ENCODE measurements at regions not wholly inside any gene's neighbourhood (a gene's known extent, or its start where the extent isn't known, plus 50 kb on each side); places are given as distances from the start of the nearest gene placed in this dataset.

DNA sequence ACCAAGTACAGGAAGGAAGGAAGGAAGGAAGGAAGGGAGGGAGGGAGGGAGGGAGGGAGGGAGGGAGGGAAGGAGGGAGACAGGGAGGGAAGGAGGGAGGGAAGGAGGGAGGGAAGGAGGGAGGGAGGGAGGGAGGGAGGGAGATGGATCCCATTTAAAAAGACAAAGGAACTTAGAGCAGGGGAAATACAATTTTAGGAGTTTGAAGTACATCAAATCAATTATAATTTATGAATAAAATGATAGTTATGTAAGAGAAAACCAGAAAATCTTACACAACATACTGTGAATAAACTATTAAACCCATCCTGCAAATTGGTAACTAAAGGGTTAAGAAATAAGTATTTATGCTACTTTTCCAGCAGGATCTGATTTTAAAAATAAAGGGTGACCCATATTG is 475.9 kb downstream of the HDGFL1 start:
- DNase-seq = no peak

DNA sequence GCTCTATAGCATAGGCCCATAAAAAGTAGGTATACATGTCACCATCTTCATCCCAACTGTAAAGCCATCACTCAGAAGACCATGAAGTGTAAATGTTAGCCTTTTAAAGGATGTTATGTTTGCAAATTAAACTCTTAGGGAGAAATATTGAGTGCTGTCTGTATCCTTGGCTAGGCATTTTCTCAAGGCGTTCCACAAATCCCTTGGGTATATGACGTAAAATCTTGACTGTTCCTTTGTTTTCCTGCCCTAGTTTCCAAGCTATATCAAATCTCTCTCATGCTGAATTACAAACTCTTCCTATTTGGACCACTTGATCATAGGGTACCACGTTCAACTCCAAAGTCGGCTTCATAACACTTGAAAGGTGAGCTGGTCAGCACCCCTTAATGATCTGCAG is 486.2 kb downstream of the HDGFL1 start:
- DNase-seq = no peak

DNA sequence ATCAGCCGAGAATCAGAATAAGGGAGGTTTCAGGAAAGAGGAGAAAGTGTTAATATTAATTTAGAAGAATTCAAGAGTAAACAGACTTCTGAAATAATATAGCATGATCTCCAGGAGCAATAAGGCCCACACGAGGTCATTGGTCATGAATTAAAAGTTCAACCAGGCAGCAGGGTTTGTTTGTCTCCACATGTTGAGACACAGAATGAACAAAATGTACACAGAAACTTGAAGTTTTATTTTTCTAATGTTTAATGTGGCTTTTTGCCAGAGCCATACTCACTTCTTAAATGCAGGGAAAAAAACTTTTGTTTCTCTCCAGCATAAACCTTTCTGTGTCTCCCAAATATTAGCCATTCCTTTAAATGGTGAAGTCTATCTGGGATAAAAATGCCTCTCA is 504.5 kb downstream of the HDGFL1 start:
- DNase-seq = no peak

DNA sequence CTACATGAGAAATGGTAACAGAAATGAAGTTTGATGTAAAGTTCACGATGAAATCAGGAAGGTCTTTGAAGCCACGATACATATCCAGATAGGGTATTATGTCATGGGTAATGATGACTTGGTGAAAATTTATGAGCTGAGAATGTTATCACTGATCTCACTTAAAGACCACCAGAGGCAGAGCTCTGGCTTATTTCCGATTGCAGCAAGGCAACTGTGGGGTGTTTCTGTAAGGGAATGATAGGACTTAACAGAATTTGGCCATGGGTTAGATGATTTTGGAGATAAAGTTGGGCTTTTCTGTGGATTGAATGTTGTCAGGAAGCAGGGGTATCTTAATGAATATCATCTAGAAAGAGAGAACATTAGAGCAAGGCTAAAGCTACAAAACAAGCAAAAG is 508.4 kb downstream of the HDGFL1 start:
- no peak for DNase-seq

DNA sequence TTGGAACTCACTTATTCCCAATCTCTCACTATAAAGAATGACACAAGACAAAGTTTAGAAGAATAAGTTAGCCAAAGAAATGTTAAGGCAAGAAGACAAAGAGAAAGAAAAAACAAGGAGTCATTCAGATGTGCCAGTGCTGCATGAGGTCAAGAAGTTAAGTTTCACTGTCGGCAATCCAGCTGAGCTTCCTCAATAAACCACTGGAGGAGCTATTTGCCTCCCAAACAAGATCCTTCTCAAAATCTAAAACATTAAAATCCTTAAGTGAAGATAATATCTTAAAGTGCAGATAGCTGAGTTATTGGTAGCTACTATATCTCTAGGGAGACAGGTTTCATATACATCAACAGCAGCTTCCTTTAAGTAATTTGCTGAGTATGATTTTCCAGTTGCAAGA is 512.3 kb downstream of the HDGFL1 start:
- no peak for DNase-seq

DNA sequence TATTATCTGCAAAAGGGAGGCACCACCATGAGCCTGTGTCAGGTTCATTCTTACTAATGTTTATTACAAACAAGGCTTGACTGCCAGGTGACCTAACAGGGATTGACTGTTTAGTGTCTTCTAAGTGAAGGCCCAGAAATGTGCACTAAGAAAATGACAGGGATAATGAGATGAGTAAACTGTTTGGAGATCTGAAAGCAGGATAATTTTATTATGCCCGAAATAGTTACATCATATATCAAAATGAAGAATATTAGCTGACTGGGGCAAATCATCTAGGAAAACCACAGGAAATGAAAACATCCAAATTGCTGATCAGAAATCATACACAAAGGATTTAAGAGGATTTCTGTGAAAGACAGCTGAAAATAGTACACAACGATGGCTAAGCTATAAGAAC is 516.7 kb downstream of the HDGFL1 start:
- DNase-seq = no peak

DNA sequence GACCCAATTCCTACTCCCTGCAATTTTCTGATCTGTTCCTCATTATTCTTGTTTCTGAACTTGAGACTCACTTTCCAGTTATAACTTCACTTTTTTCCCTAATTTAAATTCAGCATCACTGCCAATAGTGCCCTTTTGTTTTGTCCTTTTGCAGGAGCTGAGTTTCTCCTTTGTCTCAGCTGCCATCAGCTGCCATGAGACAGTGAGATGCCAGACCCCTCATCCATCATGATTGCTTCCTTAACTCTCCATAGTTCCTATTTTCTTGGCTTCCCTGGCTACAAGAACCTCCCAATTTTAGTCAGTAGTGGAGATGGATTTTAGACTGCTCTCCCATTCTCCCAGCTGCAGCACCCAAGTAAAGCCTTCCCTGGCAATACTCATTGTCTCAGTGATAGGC is 518.1 kb downstream of the HDGFL1 start:
- DNase-seq = no peak

DNA sequence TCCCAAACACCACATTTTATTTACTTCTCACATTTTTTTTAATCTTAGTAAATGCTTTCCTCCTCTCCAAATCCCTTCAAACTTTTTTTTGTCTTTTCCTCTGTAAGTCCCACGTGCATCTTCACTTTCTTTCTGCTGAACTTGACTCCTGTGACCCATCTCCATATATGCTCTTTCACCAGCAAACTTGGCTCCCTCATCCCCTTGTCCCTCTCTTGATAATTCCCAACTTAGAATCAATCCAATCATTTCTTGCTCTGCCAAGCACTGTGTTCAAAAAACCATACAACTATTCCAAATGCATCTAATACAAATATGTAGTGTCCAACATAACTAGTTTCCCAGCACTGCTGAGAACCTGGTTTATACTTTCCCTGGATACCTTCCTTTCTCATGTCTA is 519.4 kb downstream of the HDGFL1 start:
- DNase-seq = no peak

- DNase-seq = no peak
Observed at GRCh38 chr6:23089981-23090380, 520.6 kb downstream of the HDGFL1 start.

- no peak for DNase-seq
Observed at GRCh38 chr6:23091795-23092194, 522.4 kb downstream of the HDGFL1 start.

DNA sequence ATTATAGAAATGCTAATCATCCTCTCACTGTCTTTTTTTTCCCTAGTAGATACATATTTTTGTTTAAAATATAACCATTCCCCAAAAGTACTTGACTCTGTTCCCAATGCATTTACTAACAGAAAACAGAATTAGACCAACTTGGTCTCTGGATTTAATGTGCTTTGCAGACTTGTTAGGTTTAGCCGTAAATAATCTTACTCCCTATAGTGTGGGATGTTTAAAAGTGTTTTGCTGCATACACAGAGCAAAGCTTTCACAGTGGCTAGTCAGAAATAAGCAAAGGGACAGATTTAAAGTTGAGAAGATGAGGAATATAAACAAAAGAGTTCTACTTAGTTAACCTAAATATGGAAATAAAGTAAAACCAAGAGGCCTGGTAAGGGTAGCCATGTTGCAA is 527.5 kb downstream of the HDGFL1 start:
- no peak for DNase-seq

DNA sequence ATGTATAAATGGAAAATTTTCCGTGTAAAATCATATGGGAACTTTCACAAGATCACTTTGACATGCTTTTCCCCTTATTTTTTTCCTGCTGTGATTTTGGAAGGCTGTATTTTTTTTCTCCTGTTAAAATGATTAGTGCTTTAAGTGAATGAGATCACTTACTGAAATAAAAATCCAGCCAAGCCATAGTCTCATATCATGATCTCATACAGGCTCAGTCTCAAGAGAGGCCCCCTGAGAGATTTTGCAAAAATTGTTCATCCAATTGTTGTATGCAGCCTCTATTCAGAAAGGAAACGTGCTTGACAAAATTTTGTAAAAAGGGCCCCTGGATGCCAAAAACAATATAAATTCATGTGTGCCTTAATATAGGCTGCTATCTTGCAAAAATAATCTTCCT is 528.2 kb downstream of the HDGFL1 start:
- DNase-seq = no peak

GRCh38 chr6:23106951-23107350 is 537.6 kb downstream of the HDGFL1 start:
- DNase-seq = no peak

GRCh38 chr6:23111984-23112383 is 542.6 kb downstream of the HDGFL1 start:
- no peak for DNase-seq

- DNase-seq = no peak
Observed at GRCh38 chr6:23114812-23115504, 545.6 kb downstream of the HDGFL1 start.

GRCh38 chr6:23137611-23138010 is 568.2 kb downstream of the HDGFL1 start:
- no peak for DNase-seq

DNA sequence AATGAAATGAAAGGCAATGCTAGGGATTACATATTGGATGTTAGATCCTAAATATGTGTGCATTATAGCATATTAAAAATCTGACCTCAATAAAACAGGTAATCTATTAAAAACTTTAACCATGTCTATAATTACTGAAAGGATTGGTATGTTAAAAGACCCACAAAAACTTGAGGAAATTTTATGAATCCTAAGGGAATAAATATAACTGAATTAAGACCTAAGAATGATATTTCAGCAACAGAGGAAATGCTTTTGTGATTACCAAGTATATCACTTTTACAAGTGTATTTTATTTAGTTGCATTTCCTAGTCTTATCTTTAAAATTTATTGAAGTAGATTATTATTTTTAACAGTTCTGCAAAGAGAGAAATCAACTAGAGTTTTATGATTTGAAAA is 571.5 kb downstream of the HDGFL1 start:
- DNase-seq = no peak

GRCh38 chr6:23145781-23146180 is 576.4 kb downstream of the HDGFL1 start:
- DNase-seq = no peak

DNA sequence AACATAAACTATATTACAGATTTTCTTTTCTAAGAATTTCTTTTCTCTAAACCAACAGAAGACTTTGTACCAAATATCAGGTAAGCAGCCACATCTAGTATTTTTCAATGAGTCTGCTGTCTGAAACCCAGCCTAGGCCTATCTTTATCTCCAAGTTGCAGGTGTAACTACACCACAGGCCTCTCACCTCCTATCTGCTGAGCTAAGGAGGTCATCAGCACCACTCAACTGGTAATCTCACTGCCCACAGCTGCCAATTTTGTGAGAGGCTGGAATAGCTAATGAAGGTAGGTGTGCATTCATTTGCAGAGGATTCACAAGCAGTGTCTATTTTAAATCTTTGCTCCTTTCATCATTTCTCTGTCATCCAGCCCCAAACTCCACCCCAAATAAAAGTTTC is 584.8 kb downstream of the HDGFL1 start:
- DNase-seq = no peak

GRCh38 chr6:23170049-23170448 is 600.7 kb downstream of the HDGFL1 start:
- no peak for DNase-seq

DNA sequence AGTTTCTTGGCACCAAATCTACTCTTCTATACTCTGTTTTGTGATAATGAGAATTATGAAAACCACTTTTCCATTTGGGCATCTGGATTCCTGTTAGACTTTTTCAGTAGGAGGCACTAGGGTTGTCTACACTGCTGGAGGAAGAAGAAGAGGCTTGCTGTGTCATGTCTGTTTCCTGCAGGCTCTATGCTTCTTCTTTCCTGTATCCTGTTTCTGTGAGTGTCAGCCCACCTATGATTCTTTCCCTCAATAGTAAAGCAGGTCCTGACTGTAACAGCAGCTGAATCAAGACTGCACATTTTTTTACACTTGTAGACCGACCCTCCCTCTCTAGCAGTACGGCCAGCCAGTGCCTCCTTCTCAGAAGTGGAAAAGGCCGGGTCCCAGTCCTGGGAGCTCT is 603.9 kb downstream of the HDGFL1 start:
- DNase-seq = no peak

- DNase-seq = peak; percentile 0
Observed at GRCh38 chr6:23174781-23175361, 605.5 kb downstream of the HDGFL1 start.

DNA sequence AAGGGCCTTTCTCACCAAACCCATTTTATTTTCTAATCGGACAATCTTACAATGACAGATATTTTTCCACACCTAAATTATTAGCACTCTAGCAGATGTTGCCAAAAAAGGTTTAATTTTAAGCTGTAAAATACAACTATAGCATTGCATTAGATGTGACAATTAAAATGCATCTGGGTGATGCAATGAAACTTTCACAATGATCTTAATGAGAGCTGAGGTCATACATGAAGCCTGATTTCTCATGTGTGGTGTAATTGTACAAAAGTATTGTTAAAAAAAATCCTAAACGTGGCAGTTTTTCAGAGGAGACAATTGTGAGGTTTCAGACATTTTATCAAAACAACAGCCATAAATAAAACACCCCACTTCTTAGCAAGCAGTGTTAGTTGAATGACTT is 606.0 kb downstream of the HDGFL1 start:
- no peak for DNase-seq

- DNase-seq = no peak
Observed at GRCh38 chr6:23176471-23176870, 607.1 kb downstream of the HDGFL1 start.

DNA sequence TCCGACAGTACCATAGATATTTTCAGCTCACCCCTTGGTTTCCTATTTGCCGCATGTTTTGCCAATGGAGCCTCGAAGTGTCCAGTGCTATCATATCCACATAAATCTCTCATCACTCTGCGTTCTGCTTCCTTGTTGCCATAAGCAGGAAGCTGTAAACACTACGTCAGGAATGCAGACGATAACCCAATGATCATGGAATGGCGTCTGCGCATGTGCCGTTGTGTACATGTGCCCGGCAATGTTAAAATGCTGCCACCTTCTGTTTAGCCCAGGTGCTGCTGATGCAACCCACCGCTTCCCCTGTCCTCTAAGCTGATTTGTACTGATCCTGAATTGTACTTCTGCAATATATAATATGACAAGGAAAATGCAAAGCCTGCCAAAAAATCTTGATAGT is 607.5 kb downstream of the HDGFL1 start:
- no peak for DNase-seq

All from suppressor macrophage treated with lipopolysaccharide for 4 hours (primary cell).